Peyer's patch (tissue), 4 donors: ENCODE measurements at regions not wholly inside any gene's neighbourhood (a gene's known extent, or its start where the extent isn't known, plus 50 kb on each side); places are given as distances from the start of the nearest gene placed in this dataset.

ENCODE experiments used
- DNase-seq, 3 donors: peaks; one replicate each; pipeline ENCODE4 v3.0.0-alpha.2; 2017 to 2019
- H3K27ac ChIP-seq, 4 donors: fragments of 200-600 bp; sonication (generic); one replicate each; pipeline ENCODE4 v1.5.1; 2016 to 2019
- H3K27me3 ChIP-seq, 2 donors: fragments of 200-600 bp; sonication (generic); one replicate each; pipeline ENCODE4 v1.5.1; 2019
- H3K36me3 ChIP-seq, 3 donors: fragments of 200-600 bp; sonication (generic); one replicate each; pipeline ENCODE4 v1.5.1; 2016 to 2019
- H3K4me1 ChIP-seq, 4 donors: fragments of 200-600 bp; sonication (generic); one replicate each; pipeline ENCODE4 v1.5.1; 2016 to 2019
- H3K4me3 ChIP-seq, 4 donors: fragments of 200-600 bp; sonication (generic); 1 replicate in 3 of 4; 2 replicates in 1 of 4; pipeline ENCODE4 v1.5.1; 2016 to 2019; ENCODE audit warnings: mild to moderate bottlenecking in 1 of 4
- H3K9me3 ChIP-seq, 4 donors: fragments of 200-600 bp; sonication (generic); one replicate each; pipeline ENCODE4 v1.5.1; 2016 to 2019; ENCODE audit warnings: mild to moderate bottlenecking in 1 of 4
- CTCF ChIP-seq, 6 experiments: fragments of 450-650 bp in 4 of 6; fragments of 200-600 bp in 2 of 6; sonication (generic) in 1 of 6; IDR thresholded peaks; one replicate each; pipeline ENCODE4 v1.5.1; 2017 to 2019; ENCODE audit warnings: antibody characterized with exemption in 6 of 6, mild to moderate bottlenecking in 3 of 6, moderate library complexity in 1 of 6
- POLR2A ChIP-seq, 2 donors: fragments of 450-650 bp; IDR thresholded peaks; one replicate each; pipeline ENCODE4 v1.5.1; 2017; ENCODE audit warnings: antibody characterized with exemption in 2 of 2, mild to moderate bottlenecking in 2 of 2, moderate library complexity in 2 of 2

GRCh38 chr15:88323976-88324740, 67.6 kb upstream of the NTRK3 start:
- no peak overlapping the region for H3K27ac ChIP-seq
- no peaks in the 10 kb centered on the region for H3K4me1 ChIP-seq
- no peaks in the 10 kb centered on the region for H3K36me3 ChIP-seq
- no peak for DNase-seq
- H3K4me3 ChIP-seq, result no peak overlapping the region
- TF ChIP-seq POLR2A (IDR thresholded peaks at IDR 0.05) (no peak), CTCF (IDR thresholded peaks at IDR 0.05) (no peak)
- no peaks in the 10 kb centered on the region for H3K27me3 ChIP-seq
- H3K9me3 ChIP-seq, result no peaks in the 10 kb centered on the region

- no peak for DNase-seq
- Histone ChIP-seq H3K4me3 (no peak overlapping the region), H3K9me3 (no peaks in the 10 kb centered on the region), H3K27ac (no peak overlapping the region), H3K27me3 (no peaks in the 10 kb centered on the region), H3K4me1 (no peaks in the 10 kb centered on the region), H3K36me3 (no peaks in the 10 kb centered on the region)
- TF ChIP-seq CTCF (IDR thresholded peaks at IDR 0.05), result no peak
- no peak for TF ChIP-seq POLR2A (IDR thresholded peaks at IDR 0.05)
Observed at GRCh38 chr15:88323468-88323867, 66.9 kb upstream of the NTRK3 start.

GRCh38 chr15:88322461-88322860, 65.9 kb upstream of the NTRK3 start:
- DNase-seq, result no peak
- no peaks in the 10 kb centered on the region for H3K9me3 ChIP-seq
- no peak overlapping the region for H3K4me3 ChIP-seq
- no peaks in the 10 kb centered on the region for H3K4me1 ChIP-seq
- no peaks in the 10 kb centered on the region for H3K27me3 ChIP-seq
- H3K36me3 ChIP-seq, result no peaks in the 10 kb centered on the region
- H3K27ac ChIP-seq, result no peak overlapping the region
- TF ChIP-seq POLR2A (IDR thresholded peaks at IDR 0.05), result no peak
- TF ChIP-seq CTCF (IDR thresholded peaks at IDR 0.05), result no peak

- no peak for TF ChIP-seq CTCF (IDR thresholded peaks at IDR 0.05)
- no peak for TF ChIP-seq POLR2A (IDR thresholded peaks at IDR 0.05)
- Histone ChIP-seq H3K9me3 (no peaks in the 10 kb centered on the region), H3K27me3 (no peaks in the 10 kb centered on the region), H3K4me1 (no peaks in the 10 kb centered on the region), H3K36me3 (no peaks in the 10 kb centered on the region), H3K4me3 (no peak overlapping the region), H3K27ac (no peak overlapping the region)
- no peak for DNase-seq
Observed at GRCh38 chr15:88321271-88321670, 64.7 kb upstream of the NTRK3 start.

GRCh38 chr15:88316586-88316985, 60.0 kb upstream of the NTRK3 start:
- Histone ChIP-seq H3K4me3 (no peak overlapping the region), H3K27me3 (no peaks in the 10 kb centered on the region), H3K27ac (no peak overlapping the region), H3K36me3 (no peaks in the 10 kb centered on the region), H3K9me3 (no peaks in the 10 kb centered on the region), H3K4me1 (no peaks in the 10 kb centered on the region)
- TF ChIP-seq CTCF (IDR thresholded peaks at IDR 0.05), result no peak
- no peak for TF ChIP-seq POLR2A (IDR thresholded peaks at IDR 0.05)
- DNase-seq, result no peak
